HEK293T (cell line): ENCODE measurements at regions not wholly inside any gene's neighbourhood (a gene's known extent, or its start where the extent isn't known, plus 50 kb on each side); places are given as distances from the start of the nearest gene placed in this dataset.

ENCODE experiments used
- BHLHE40 ChIP-seq: fragments of 450-650 bp; IDR thresholded peaks from 2 replicates; pipeline ENCODE4 v1.6.1; 2016; ENCODE audit warnings: mild to moderate bottlenecking, moderate library complexity, borderline replicate concordance
- FOXM1 ChIP-seq: fragments of 450-650 bp; IDR thresholded peaks from 2 replicates; pipeline ENCODE4 v1.6.1; 2017; ENCODE audit warnings: mild to moderate bottlenecking, borderline replicate concordance
- PKNOX1 ChIP-seq: fragments of 450-650 bp; IDR thresholded peaks from 2 replicates; pipeline ENCODE4 v1.6.1; 2016
- SP1 ChIP-seq: fragments of 450-650 bp; IDR thresholded peaks from 2 replicates; pipeline ENCODE4 v1.6.1; 2017
- TARDBP ChIP-seq: fragments of 450-650 bp; IDR thresholded peaks from 2 replicates; pipeline ENCODE4 v1.6.1; 2016

DNA sequence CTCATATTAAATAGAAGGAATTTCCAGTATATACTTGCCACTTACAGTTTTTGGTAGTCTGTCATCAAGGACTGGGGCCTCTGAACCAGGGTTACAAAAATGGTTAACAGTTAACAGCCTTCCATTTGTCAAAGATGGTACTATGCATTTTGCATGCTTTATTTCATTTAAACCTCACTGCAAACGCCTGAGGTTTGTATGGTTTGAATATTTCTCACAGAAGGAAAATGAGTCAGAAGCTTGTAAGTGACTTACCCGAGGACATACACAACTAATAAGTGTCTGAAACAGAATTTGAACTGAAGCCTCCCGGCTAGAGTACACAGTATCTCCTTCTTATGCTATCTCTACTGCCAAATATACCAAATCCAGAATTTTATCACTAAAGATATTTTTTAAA is 1593.5 kb upstream of the ACVR2A start:
- no peak for TF ChIP-seq FOXM1
- no peak for TF ChIP-seq BHLHE40
- TF ChIP-seq SP1 = no peak
- no peak for TF ChIP-seq TARDBP
- no peak for TF ChIP-seq PKNOX1
